ENCODE measurements at regions not wholly inside any gene's neighbourhood (a gene's known extent, or its start where the extent isn't known, plus 50 kb on each side); places are given as distances from the start of the nearest gene placed in this dataset.

- TF ChIP-seq CTCF (IDR thresholded peaks at IDR 0.05) = no peak
- TF ChIP-seq POLR2A (IDR thresholded peaks at IDR 0.05) = no peak
Observed at GRCh38 chr13:95420501-95420900, 119.2 kb upstream of the ABCC4 start.

Data from Peyer's patch (tissue), 4 donors.